ENCODE measurements at regions not wholly inside any gene's neighbourhood (a gene's known extent, or its start where the extent isn't known, plus 50 kb on each side); places are given as distances from the start of the nearest gene placed in this dataset.

DNA sequence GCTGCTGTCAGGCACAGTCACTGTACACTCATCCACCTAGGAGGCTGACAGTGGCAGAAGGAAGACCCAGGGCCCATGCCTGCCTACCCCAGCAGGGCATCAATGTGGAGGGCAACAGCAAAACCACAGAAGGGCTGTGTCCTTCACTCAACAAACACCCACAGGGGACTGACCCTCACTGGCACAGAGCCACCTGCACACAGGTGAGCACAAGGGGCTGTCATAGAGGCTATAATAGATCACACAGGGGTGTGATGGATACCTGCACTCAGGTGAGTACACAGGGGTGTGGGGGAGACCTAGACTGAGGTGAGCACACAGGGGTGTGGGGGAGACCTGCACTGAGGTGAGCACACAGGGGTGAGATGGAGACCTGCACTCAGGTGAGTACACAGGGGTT, 132.8 kb upstream of the TCERG1L start:
- ChIA-PET CTCF (no interaction called here), POLR2A (no interaction called here)
- Mint-ChIP-seq H3K4me1 (no peaks in the 10 kb centered on the region), H3K27ac (no peak overlapping the region), H3K9me3 (peaks cover 0 to 8% (median 0%) of the 10 kb centered on the region in 5 donors), H3K4me3 (peak overlapping the region in 1 of 7 donors; percentile 23), H3K36me3 (no peaks in the 10 kb centered on the region), H3K27me3 (peaks cover 2 to 8% of the 10 kb centered on the region in 2 donors)
- Histone ChIP-seq H3K4me1 (ENCODE audit: insufficient read depth, low read length) (no peaks in the 10 kb centered on the region), H3K36me3 (ENCODE audit: insufficient read depth, low read length) (no peaks in the 10 kb centered on the region), H3K27me3 (ENCODE audit: insufficient read depth, low read length, poor library complexity, severe bottlenecking) (no peaks in the 10 kb centered on the region), H3K9me3 (ENCODE audit: low read length) (no peaks in the 10 kb centered on the region), H3K4me3 (ENCODE audit: low read length) (no peak overlapping the region), H3K27ac (ENCODE audit: low read depth, low read length) (no peak overlapping the region)
- no peak for DNase-seq

DNA sequence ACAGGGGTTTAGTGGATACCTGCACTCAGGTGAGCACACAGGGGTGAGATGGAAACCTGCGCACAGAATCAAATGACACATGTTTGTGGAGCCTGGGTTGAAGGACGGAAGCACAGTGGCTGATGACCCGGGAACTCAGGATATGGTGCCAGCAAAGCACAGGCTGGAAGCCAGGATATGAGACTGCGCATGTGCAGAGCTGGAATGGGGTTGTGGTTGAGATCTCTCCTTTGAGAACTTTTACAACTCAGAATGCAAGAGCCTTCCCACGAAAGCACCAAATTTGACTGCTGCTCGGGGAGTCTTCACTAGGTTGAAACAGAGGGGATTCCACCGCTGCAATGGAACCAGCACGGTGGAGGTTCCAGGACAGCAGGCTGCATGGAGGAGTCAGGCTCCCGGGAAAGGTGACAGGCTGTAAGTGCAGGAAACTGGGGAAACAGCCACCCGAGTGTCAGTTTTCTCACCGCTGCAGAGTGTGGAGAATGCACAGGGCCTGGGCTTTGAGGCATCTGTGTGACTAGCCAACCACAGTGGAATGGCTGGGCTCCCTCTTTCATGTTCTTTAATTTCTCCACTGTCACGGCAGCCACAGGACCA, 133.4 kb upstream of the TCERG1L start:
- H3K27ac ChIP-seq (ENCODE audit: low read depth, low read length) = no peak overlapping the region
- H3K4me1 Mint-ChIP-seq = no peaks in the 10 kb centered on the region
- no peak overlapping the region for H3K27ac Mint-ChIP-seq
- no peak overlapping the region for H3K4me3 Mint-ChIP-seq
- H3K4me3 ChIP-seq (ENCODE audit: low read length) = no peak overlapping the region
- POLR2A ChIA-PET = no interaction called here
- no peaks in the 10 kb centered on the region for H3K36me3 ChIP-seq (ENCODE audit: insufficient read depth, low read length)
- CTCF ChIA-PET = no interaction called here
- no peaks in the 10 kb centered on the region for H3K9me3 ChIP-seq (ENCODE audit: low read length)
- H3K27me3 ChIP-seq (ENCODE audit: insufficient read depth, low read length, poor library complexity, severe bottlenecking) = no peaks in the 10 kb centered on the region
- no peaks in the 10 kb centered on the region for H3K4me1 ChIP-seq (ENCODE audit: insufficient read depth, low read length)
- peaks cover 2 to 5% of the 10 kb centered on the region in 2 donors for H3K27me3 Mint-ChIP-seq
- peaks cover 0 to 9% (median 0%) of the 10 kb centered on the region in 5 donors for H3K9me3 Mint-ChIP-seq
- DNase-seq = no peak
- H3K36me3 Mint-ChIP-seq = no peaks in the 10 kb centered on the region

DNA sequence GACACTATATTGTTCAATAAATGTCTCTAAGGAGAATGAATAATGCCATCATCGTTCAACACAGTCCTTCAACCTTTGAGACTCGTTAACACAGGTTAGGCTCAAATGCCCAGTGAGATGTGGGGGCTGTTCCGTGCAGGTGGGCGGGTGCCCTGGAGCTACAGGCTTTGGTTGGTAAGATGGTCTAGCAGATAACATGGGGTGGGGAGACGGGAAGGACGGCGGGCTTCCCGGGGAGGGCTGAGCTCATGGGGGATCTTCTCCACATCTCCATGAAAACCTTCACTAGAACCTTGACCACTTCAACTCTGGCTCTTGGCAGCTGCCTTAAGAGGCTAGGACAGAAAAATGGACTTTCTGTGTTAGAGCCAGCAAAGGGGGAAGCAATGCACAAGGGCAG, 134.1 kb upstream of the TCERG1L start:
- H3K4me1 ChIP-seq (ENCODE audit: insufficient read depth, low read length) = no peaks in the 10 kb centered on the region
- H3K27me3 ChIP-seq (ENCODE audit: insufficient read depth, low read length, poor library complexity, severe bottlenecking) = no peaks in the 10 kb centered on the region
- no peaks in the 10 kb centered on the region for H3K36me3 ChIP-seq (ENCODE audit: insufficient read depth, low read length)
- Mint-ChIP-seq H3K4me3 (no peak overlapping the region), H3K27ac (no peak overlapping the region), H3K4me1 (no peaks in the 10 kb centered on the region), H3K27me3 (peaks cover 3 to 5% of the 10 kb centered on the region in 2 donors), H3K36me3 (no peaks in the 10 kb centered on the region), H3K9me3 (peaks cover 0 to 5% (median 0%) of the 10 kb centered on the region in 5 donors)
- H3K27ac ChIP-seq (ENCODE audit: low read depth, low read length) = no peak overlapping the region
- CTCF ChIA-PET = no interaction called here
- no peaks in the 10 kb centered on the region for H3K9me3 ChIP-seq (ENCODE audit: low read length)
- POLR2A ChIA-PET = no interaction called here
- H3K4me3 ChIP-seq (ENCODE audit: low read length) = no peak overlapping the region
- no peak for DNase-seq

DNA sequence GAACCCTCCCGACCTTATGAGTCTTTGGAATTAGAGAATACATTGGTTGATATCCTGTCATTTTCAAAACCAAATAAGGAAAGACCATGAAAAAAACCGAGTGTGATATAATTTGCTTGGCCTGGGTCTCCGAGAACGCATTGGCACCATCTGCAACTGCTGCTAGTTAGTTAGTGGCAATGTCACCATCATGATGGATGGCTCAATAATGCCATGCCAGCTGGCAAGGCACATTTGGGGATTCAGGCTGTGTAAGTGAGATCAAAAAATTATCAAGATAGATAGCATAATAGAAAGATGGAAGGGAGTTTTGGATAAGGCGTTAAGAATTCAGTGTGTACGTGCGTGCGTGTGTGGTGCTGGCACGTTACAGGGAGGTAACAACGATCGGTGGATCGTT, 134.7 kb upstream of the TCERG1L start:
- H3K36me3 ChIP-seq (ENCODE audit: insufficient read depth, low read length) = no peaks in the 10 kb centered on the region
- Mint-ChIP-seq H3K27ac (no peak overlapping the region), H3K27me3 (peaks cover 3 to 4% of the 10 kb centered on the region in 2 donors), H3K36me3 (no peaks in the 10 kb centered on the region), H3K4me3 (no peak overlapping the region), H3K4me1 (no peaks in the 10 kb centered on the region), H3K9me3 (peaks cover 0 to 5% (median 0%) of the 10 kb centered on the region in 5 donors)
- ChIA-PET POLR2A (no interaction called here), CTCF (no interaction called here)
- H3K9me3 ChIP-seq (ENCODE audit: low read length) = no peaks in the 10 kb centered on the region
- no peaks in the 10 kb centered on the region for H3K27me3 ChIP-seq (ENCODE audit: insufficient read depth, low read length, poor library complexity, severe bottlenecking)
- no peak overlapping the region for H3K27ac ChIP-seq (ENCODE audit: low read depth, low read length)
- no peaks in the 10 kb centered on the region for H3K4me1 ChIP-seq (ENCODE audit: insufficient read depth, low read length)
- DNase-seq = no peak
- H3K4me3 ChIP-seq (ENCODE audit: low read length) = no peak overlapping the region

- CTCF ChIA-PET = no interaction called here
- H3K4me1 Mint-ChIP-seq = peaks cover 0 to 5% (median 3%) of the 10 kb centered on the region in 3 donors
- H3K27me3 Mint-ChIP-seq = peaks cover 6 to 19% of the 10 kb centered on the region in 2 donors
- no peaks in the 10 kb centered on the region for H3K36me3 Mint-ChIP-seq
- Histone ChIP-seq H3K4me3 (ENCODE audit: low read length) (no peak overlapping the region), H3K9me3 (ENCODE audit: low read length) (no peaks in the 10 kb centered on the region), H3K27ac (ENCODE audit: low read depth, low read length) (no peak overlapping the region), H3K36me3 (ENCODE audit: insufficient read depth, low read length) (no peaks in the 10 kb centered on the region), H3K27me3 (ENCODE audit: insufficient read depth, low read length, poor library complexity, severe bottlenecking) (no peaks in the 10 kb centered on the region), H3K4me1 (ENCODE audit: insufficient read depth, low read length) (no peaks in the 10 kb centered on the region)
- DNase-seq = no peak
- H3K9me3 Mint-ChIP-seq = peaks cover 0 to 7% (median 4%) of the 10 kb centered on the region in 5 donors
- POLR2A ChIA-PET = no interaction called here
- H3K4me3 Mint-ChIP-seq = no peak overlapping the region
- H3K27ac Mint-ChIP-seq = no peak overlapping the region
Measured at GRCh38 chr10:131448171-131448570, 136.7 kb upstream of the TCERG1L start.

DNA sequence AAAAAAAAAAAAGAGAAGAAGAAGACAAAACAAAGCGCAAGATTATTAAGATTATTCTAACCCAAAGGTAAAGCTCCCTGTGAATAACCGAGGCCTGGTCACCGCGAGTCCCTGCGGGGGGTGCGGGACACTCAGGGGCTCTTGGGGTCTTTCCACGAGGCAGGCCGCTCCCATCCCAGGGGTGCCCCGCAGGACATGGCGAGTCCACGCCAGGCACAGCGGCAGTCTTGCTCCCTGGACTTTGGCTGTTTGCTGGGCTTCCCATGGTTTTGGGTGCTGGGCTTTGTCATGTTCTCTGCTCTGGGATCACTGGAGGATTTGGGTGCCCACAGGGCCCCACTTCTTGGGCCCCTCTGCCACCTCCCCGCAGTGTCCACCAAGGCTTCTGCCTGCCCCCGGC, 137.4 kb upstream of the TCERG1L start:
- ChIA-PET CTCF (no interaction called here), POLR2A (no interaction called here)
- H3K4me1 ChIP-seq (ENCODE audit: insufficient read depth, low read length) = no peaks in the 10 kb centered on the region
- Mint-ChIP-seq H3K4me1 (peaks cover 0 to 5% (median 4%) of the 10 kb centered on the region in 3 donors), H3K27ac (no peak overlapping the region), H3K27me3 (peaks cover 6 to 19% of the 10 kb centered on the region in 2 donors), H3K4me3 (no peak overlapping the region), H3K36me3 (no peaks in the 10 kb centered on the region), H3K9me3 (peaks cover 0 to 7% (median 4%) of the 10 kb centered on the region in 5 donors)
- no peak overlapping the region for H3K4me3 ChIP-seq (ENCODE audit: low read length)
- no peaks in the 10 kb centered on the region for H3K27me3 ChIP-seq (ENCODE audit: insufficient read depth, low read length, poor library complexity, severe bottlenecking)
- H3K27ac ChIP-seq (ENCODE audit: low read depth, low read length) = no peak overlapping the region
- H3K36me3 ChIP-seq (ENCODE audit: insufficient read depth, low read length) = no peaks in the 10 kb centered on the region
- no peaks in the 10 kb centered on the region for H3K9me3 ChIP-seq (ENCODE audit: low read length)
- DNase-seq = no peak

- Histone ChIP-seq H3K27ac (ENCODE audit: low read depth, low read length) (no peak overlapping the region), H3K9me3 (ENCODE audit: low read length) (no peaks in the 10 kb centered on the region), H3K4me1 (ENCODE audit: insufficient read depth, low read length) (no peaks in the 10 kb centered on the region), H3K36me3 (ENCODE audit: insufficient read depth, low read length) (no peaks in the 10 kb centered on the region), H3K4me3 (ENCODE audit: low read length) (no peak overlapping the region), H3K27me3 (ENCODE audit: insufficient read depth, low read length, poor library complexity, severe bottlenecking) (no peaks in the 10 kb centered on the region)
- no peak for DNase-seq
- Mint-ChIP-seq H3K4me3 (no peak overlapping the region), H3K27me3 (peaks cover 6 to 22% of the 10 kb centered on the region in 2 donors), H3K4me1 (peaks cover 0 to 6% (median 5%) of the 10 kb centered on the region in 3 donors), H3K36me3 (no peaks in the 10 kb centered on the region), H3K27ac (peak overlapping the region in 1 of 8 donors; percentile 2), H3K9me3 (peaks cover 0 to 10% (median 4%) of the 10 kb centered on the region in 5 donors)
- CTCF ChIA-PET = no interaction called here
- POLR2A ChIA-PET = no interaction called here
Measured at GRCh38 chr10:131450216-131450765, 138.8 kb upstream of the TCERG1L start.

GRCh38 chr10:131451407-131452015, 140.0 kb upstream of the TCERG1L start:
- Mint-ChIP-seq H3K27me3 (peaks cover 6 to 22% of the 10 kb centered on the region in 2 donors), H3K36me3 (no peaks in the 10 kb centered on the region), H3K4me3 (no peak overlapping the region), H3K4me1 (peaks cover 0 to 6% (median 5%) of the 10 kb centered on the region in 3 donors), H3K9me3 (peaks cover 0 to 8% (median 4%) of the 10 kb centered on the region in 5 donors), H3K27ac (peak overlapping the region in 1 of 8 donors; percentile 70)
- H3K27me3 ChIP-seq (ENCODE audit: insufficient read depth, low read length, poor library complexity, severe bottlenecking) = no peaks in the 10 kb centered on the region
- no peaks in the 10 kb centered on the region for H3K36me3 ChIP-seq (ENCODE audit: insufficient read depth, low read length)
- DNase-seq = no peak
- H3K4me3 ChIP-seq (ENCODE audit: low read length) = no peak overlapping the region
- CTCF ChIA-PET = no interaction called here
- H3K4me1 ChIP-seq (ENCODE audit: insufficient read depth, low read length) = no peaks in the 10 kb centered on the region
- POLR2A ChIA-PET = no interaction called here
- no peak overlapping the region for H3K27ac ChIP-seq (ENCODE audit: low read depth, low read length)
- H3K9me3 ChIP-seq (ENCODE audit: low read length) = no peaks in the 10 kb centered on the region
